GM19455 (cell line): ENCODE measurements at regions not wholly inside any gene's neighbourhood (a gene's known extent, or its start where the extent isn't known, plus 50 kb on each side); places are given as distances from the start of the nearest gene placed in this dataset.
A peak's percentile ranks its signal among the peaks of the same experiment; 100 is the strongest.
"Not testable (repeated sequence)": the region's sequence is repeated elsewhere in the genome, so short reads cannot be mapped to it uniquely, and the experiment has no call there.

Source experiments
- ATAC-seq: cut with Tn5 transposase; IDR thresholded peaks from one replicate; pipeline ENCODE4 v1.9.1; 2021; ENCODE audit not compliant: unreplicated experiment

DNA sequence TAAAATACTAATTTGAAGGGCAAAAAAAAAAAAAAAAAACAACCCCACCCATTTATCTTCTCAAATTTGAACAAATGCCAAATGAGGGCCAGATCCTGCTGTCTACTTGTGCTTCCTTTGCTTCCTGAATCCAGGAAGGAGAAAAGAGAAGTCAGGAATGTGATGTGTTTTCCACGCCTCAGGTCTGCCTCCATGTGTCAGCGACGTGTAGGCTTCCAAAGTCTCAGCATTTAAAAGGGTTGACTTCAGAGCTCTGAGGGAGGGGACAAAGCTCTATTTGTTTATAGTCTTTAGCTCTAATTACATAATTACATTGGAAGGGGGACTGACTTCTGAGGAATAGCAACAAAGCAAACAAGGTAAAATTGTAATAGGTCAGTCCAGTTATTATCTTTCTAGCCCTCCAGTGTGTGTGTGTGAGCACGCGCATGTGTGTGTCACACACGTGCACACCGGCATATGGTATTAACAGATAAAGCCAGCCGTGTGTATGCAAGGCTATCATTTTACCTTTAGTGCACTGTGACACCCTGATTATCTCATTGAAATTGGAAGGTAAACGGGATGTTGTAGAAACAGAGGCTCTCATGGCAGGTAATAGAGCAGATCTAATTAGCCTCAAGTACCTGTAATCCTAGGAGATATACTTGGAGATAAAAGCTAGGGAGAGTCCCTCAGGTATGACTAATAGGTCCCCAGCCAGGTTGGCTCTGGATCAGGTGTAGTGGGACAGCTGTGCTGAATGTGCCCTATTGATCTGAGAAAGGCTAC, 911.4 kb upstream of the ZEB2 start:
- no peak for ATAC-seq

DNA sequence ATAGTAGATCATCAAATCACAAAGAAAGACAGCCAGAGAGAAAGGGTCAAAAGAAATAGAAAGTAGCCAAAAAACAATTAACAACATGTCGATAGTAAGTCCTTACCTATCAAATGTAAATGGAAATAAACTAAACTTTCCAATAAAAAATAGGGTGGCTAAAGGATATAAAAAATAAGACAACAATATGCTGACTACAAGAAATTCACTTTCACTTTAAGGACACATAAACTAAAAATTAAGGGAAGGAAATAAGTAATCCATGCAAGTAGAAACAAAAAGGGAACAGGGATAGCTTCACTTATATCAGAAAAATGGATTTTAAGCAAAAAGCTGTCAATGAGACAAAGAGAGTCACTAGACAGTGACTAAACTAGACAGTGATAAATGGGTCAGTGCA, 903.9 kb upstream of the ZEB2 start:
- ATAC-seq = no peak

DNA sequence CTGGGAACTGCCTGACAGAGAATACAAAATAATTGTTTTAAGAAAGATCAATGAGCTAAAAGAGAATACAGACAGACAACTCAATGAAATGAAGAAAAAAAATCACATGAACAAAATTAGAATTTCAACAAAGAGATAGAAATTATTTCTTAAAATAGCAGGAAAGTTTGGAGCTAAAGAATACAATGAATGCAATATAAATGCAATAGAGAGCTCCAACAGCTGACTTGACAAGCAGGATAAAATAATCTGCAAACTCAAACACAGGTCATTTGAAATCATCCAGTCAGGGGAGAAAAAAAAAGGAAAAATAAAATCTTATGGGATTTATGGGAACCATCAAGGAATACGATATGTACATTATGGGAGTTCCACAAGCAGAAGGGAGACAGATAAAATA, 902.7 kb upstream of the ZEB2 start:
- ATAC-seq = no peak

- no peak for ATAC-seq
Observed at GRCh38 chr2:145421841-145422240, 901.9 kb upstream of the ZEB2 start.

GRCh38 chr2:145416640-145417039, 896.7 kb upstream of the ZEB2 start:
- ATAC-seq = no peak

GRCh38 chr2:145415151-145415550, 895.2 kb upstream of the ZEB2 start:
- no peak for ATAC-seq

GRCh38 chr2:145413261-145414030, 893.5 kb upstream of the ZEB2 start:
- ATAC-seq = no peak

- ATAC-seq = peak; percentile 41
Observed at GRCh38 chr2:145412155-145412554, 892.2 kb upstream of the ZEB2 start.

- ATAC-seq = peak; percentile 85
Observed at GRCh38 chr2:145411493-145411892, 891.6 kb upstream of the ZEB2 start.

DNA sequence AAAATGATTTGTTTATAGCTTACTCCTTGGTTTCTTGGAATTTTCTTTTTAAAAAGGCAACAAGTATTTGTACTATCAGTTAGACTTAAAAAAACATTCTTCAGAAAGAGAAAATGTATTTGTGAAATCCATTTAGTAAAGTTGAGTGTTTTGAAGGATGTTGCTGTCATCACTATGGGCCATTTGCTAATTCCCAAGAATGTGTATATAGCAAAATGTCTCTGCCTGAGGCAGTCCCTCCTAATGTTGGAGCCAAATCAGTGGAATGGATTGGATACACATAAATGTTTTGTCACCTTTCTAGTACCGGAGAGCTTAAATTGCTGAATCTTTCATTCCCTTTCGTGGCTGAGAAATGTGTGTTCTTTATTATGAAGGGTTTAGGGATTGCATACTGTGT, 890.2 kb upstream of the ZEB2 start:
- no peak for ATAC-seq

GRCh38 chr2:145408980-145409379, 889.1 kb upstream of the ZEB2 start:
- no peak for ATAC-seq

GRCh38 chr2:145404690-145405089, 884.8 kb upstream of the ZEB2 start:
- no peak for ATAC-seq

GRCh38 chr2:145402706-145403277, 882.9 kb upstream of the ZEB2 start:
- no peak for ATAC-seq

DNA sequence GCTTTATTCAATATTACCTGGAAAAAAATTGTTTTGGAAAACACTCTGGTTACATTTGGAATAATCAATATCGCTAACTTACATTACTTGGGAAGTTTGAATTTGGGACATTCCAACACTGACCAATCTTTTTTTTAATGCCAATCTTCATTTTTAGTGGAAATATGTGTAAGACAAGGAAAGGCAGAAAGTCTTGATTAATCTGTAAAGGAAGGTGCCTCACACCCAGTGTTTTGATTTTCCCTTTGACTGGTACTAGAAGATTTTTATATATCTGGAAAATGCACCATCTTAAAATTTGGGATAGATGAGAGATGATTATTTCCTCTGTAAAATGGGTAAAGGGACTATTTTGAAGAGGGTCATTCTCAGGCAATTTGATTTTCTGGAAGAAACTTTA, 879.2 kb upstream of the ZEB2 start:
- no peak for ATAC-seq

GRCh38 chr2:145394181-145394580, 874.3 kb upstream of the ZEB2 start:
- no peak for ATAC-seq

DNA sequence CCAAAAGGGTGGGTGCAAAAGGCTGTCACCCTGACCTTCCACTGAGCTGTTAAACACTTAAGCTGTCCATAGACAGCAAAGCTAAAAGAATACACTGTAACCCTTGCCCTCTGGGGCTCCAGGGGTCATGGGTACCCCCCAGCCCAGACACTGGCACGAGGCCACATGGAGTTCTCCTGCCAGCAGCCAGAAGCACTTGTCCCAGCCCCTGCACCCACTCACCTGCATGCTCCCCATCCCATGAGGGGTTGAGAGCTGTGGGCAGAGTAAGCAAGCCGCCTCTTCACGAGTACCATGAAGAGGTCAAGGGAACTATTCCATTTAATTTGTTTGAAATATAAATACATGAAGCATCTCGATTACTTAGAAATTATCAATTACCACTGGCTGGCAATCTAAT, 867.1 kb upstream of the ZEB2 start:
- no peak for ATAC-seq

DNA sequence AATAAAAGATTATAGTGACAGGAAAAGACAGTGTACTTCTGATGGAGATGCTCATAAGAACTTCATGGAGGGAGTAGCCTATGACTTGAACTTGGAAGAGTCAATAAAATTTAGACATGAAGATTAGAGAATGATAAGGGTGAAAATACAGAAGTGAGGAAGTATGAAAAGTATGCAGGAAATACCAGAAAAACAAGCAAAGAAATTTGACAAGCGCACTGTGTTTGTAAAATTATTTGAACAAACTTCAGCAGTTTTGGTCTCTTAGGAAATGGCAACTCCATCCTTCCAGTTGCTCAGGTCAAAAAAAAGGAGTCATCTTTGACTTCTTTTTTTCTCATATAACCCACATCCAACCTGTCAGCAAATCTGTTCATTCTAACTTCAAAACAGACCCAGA, 864.0 kb upstream of the ZEB2 start:
- no peak for ATAC-seq

DNA sequence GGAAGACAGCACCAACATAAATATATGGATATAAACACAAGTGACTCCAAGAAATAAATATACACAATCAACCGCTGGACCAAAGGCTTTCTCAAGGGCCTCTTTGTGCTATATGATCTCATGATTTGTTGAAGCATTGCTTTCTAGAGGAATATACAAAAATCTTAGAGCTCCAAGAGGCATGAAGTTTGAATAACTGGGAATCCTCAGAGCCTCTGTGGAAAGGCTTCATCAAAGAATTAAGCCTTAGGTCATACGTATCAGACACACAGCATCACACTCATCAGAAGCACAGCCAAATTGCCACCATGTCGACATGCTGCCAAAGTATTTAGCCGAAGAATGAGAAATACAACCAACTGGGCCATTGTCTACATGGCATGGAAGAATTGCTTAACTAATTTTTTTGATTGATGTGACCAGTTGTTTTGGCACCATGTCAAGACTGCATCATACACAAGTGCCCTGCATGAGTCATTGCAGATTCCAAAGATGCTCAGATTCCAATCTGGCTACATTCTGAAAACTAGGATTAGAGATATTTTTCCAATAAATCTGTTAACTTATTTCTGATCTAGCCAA, 860.6 kb upstream of the ZEB2 start:
- ATAC-seq = no peak

DNA sequence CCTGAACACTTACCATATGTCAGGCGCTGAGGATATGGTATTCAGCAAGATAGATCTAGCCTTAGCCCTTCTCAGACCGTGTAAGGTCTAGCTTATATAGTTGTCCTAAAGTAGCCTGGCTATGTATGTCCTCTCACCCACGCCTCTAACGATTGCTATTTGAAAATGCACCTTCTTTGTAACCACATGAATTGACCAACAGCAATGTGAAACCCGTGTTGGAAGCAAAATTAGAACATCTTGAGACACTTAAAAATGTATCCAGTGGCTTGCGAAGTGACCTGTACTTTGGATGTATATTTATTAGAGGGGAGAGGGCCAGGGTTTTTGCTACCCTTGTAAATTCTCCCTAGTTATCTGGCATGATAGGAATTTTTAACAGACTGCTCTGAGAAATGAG, 860.0 kb upstream of the ZEB2 start:
- no peak for ATAC-seq

- no peak for ATAC-seq
Observed at GRCh38 chr2:145374165-145374564, 854.2 kb upstream of the ZEB2 start.

DNA sequence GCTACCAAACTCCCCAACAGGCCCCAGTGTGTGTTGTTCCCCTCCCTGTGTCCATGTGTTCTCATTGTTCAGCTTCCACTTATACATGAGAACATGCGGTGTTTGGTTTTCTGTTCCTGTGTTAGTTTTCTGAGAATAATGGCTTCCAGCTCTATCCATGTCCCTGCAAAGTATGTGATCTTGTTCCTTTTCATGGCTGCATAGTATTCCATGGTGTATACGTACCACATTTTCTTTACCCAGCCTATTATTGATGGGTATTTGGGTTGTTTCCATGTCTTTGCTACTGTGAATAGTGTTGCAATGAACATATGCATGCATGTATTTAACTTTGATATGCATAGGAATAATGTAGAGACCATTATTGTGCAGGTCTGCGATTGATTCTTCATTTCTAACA, 847.4 kb upstream of the ZEB2 start:
- ATAC-seq = not testable (repeated sequence)

GRCh38 chr2:145366341-145366740, 846.4 kb upstream of the ZEB2 start:
- ATAC-seq = no peak
